Osteoblast (primary cell): ENCODE measurements at regions not wholly inside any gene's neighbourhood (a gene's known extent, or its start where the extent isn't known, plus 50 kb on each side); places are given as distances from the start of the nearest gene placed in this dataset.

ENCODE experiments used
- DNase-seq: peaks from one replicate; pipeline ENCODE4 v3.0.0; 2011; ENCODE audit warnings: low spot score, mixed read lengths; ENCODE audit not compliant: insufficient read length; ENCODE audit errors: missing footprints
- H2AFZ ChIP-seq: 2 replicates; pipeline ENCODE4 v1.6.0; 2011; ENCODE audit warnings: mild to moderate bottlenecking, low read length
- H3K27ac ChIP-seq: 2 replicates; pipeline ENCODE4 v1.5.1; 2011; ENCODE audit warnings: mild to moderate bottlenecking, low read depth, low read length, moderate library complexity
- H3K27me3 ChIP-seq: 2 replicates; pipeline ENCODE4 v1.6.0; 2012; ENCODE audit warnings: mild to moderate bottlenecking, control low read depth, inconsistent platforms, low read length, moderate library complexity; ENCODE audit not compliant: insufficient read depth
- H3K36me3 ChIP-seq: 2 replicates; pipeline ENCODE4 v1.5.1; 2011; ENCODE audit warnings: mild to moderate bottlenecking, low read length, control low read depth, moderate library complexity; ENCODE audit not compliant: insufficient read depth
- H3K4me1 ChIP-seq: 2 replicates; pipeline ENCODE4 v1.5.1; 2011; ENCODE audit warnings: mild to moderate bottlenecking, low read length, control low read depth, moderate library complexity; ENCODE audit not compliant: insufficient read depth
- H3K4me2 ChIP-seq: 2 replicates; pipeline ENCODE4 v1.6.0; 2011; ENCODE audit warnings: mild to moderate bottlenecking, low read length; ENCODE audit not compliant: insufficient read depth
- H3K4me3 ChIP-seq: fragments of 200-600 bp; sonication (generic); 3 replicates; pipeline ENCODE4 v1.5.1; 2012; ENCODE audit warnings: mild to moderate bottlenecking, low read length, inconsistent platforms; ENCODE audit not compliant: insufficient read depth
- H3K79me2 ChIP-seq: 2 replicates; pipeline ENCODE4 v1.6.0; 2012; ENCODE audit warnings: mild to moderate bottlenecking, low read length, control low read depth, inconsistent platforms; ENCODE audit not compliant: insufficient read depth
- H3K9me3 ChIP-seq: 2 replicates; pipeline ENCODE4 v1.5.1; 2011; ENCODE audit warnings: low read depth, low read length, control low read depth
- H4K20me1 ChIP-seq: 2 replicates; pipeline ENCODE4 v1.6.0; 2012; ENCODE audit warnings: mild to moderate bottlenecking, low read length, control low read depth; ENCODE audit not compliant: insufficient read depth
- TF ChIP-seq, protein P1 (sequence below): IDR thresholded peaks from 2 replicates; pipeline ENCODE4 v1.5.1; 2011; ENCODE audit warnings: mild to moderate bottlenecking, low read depth, low read length, moderate library complexity; ENCODE audit errors: extremely low read depth

DNA sequence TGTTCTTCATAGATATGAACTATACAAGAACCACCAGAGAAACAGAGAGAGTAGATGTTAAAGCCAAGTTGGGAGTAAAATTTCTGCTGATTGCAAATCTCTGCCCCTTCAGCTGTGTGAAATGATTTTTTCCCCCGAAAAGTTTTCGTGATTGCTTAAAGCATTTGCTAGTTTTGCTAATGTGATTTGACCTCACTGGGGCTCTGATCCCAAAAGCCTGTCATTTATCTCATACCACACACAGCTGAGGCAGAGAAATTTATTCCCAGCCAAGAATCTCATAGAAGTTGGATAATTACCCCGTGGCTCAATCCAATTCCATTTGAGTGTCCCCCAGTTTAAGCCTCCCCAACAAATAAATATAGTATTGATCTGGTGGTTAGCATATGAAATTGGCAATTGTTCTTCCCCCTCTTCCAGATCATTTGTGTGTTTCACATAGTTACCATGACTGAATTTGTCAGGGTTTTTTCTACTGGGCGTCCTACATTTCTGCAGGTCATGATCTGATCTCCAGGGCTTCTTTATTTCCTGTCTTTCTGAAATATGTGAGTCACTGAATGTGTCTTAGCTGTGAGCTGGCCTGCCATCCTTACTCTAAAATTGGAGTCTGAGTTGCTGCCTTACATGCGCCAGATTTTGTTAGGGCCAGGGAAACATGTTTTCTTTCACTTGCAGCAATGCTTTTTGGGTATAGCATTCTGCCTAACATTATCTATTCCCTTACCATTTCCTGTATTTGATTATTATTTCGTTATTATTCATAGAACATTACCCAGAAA is 167.5 kb upstream of the FRMPD4 start:
- H3K36me3 ChIP-seq = no peaks in the 10 kb centered on the region
- no peaks in the 10 kb centered on the region for H3K9me3 ChIP-seq
- H3K27me3 ChIP-seq = no peaks in the 10 kb centered on the region
- no peaks in the 10 kb centered on the region for H3K79me2 ChIP-seq
- peak; percentile 41 for DNase-seq
- no peak overlapping the region for H3K4me2 ChIP-seq
- H3K4me3 ChIP-seq = no peak overlapping the region
- no peaks in the 10 kb centered on the region for H4K20me1 ChIP-seq
- no peak overlapping the region for H3K27ac ChIP-seq
- no peak overlapping the region for H2AFZ ChIP-seq
- no peaks in the 10 kb centered on the region for H3K4me1 ChIP-seq
- TF ChIP-seq, protein P1, sequence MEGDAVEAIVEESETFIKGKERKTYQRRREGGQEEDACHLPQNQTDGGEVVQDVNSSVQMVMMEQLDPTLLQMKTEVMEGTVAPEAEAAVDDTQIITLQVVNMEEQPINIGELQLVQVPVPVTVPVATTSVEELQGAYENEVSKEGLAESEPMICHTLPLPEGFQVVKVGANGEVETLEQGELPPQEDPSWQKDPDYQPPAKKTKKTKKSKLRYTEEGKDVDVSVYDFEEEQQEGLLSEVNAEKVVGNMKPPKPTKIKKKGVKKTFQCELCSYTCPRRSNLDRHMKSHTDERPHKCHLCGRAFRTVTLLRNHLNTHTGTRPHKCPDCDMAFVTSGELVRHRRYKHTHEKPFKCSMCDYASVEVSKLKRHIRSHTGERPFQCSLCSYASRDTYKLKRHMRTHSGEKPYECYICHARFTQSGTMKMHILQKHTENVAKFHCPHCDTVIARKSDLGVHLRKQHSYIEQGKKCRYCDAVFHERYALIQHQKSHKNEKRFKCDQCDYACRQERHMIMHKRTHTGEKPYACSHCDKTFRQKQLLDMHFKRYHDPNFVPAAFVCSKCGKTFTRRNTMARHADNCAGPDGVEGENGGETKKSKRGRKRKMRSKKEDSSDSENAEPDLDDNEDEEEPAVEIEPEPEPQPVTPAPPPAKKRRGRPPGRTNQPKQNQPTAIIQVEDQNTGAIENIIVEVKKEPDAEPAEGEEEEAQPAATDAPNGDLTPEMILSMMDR = no peak

DNA sequence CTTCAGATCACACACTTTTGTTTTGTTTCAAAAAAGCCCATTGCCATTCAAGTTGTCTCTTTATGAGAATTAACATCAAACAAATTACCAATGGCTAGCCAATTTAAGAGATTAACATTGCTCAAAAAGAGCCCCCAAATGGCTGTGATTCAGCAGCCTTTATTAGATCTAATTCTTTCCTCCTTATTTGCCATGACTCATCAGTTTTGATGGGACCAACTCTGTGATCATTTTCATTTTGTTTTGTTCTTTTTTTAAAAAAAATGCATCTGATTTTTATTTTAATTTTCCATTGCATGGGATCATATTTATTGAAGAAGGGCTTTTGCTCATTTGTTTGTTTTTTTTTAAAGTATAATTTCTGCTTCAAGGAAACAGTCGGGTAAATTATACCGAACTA is 161.6 kb upstream of the FRMPD4 start:
- no peak overlapping the region for H3K4me3 ChIP-seq
- no peaks in the 10 kb centered on the region for H3K4me1 ChIP-seq
- TF ChIP-seq, protein P1 = no peak
- H3K79me2 ChIP-seq = no peaks in the 10 kb centered on the region
- H3K9me3 ChIP-seq = no peaks in the 10 kb centered on the region
- no peak overlapping the region for H2AFZ ChIP-seq
- no peak overlapping the region for H3K27ac ChIP-seq
- H3K36me3 ChIP-seq = no peaks in the 10 kb centered on the region
- no peaks in the 10 kb centered on the region for H3K27me3 ChIP-seq
- H3K4me2 ChIP-seq = no peak overlapping the region
- DNase-seq = no peak
- H4K20me1 ChIP-seq = no peaks in the 10 kb centered on the region

DNA sequence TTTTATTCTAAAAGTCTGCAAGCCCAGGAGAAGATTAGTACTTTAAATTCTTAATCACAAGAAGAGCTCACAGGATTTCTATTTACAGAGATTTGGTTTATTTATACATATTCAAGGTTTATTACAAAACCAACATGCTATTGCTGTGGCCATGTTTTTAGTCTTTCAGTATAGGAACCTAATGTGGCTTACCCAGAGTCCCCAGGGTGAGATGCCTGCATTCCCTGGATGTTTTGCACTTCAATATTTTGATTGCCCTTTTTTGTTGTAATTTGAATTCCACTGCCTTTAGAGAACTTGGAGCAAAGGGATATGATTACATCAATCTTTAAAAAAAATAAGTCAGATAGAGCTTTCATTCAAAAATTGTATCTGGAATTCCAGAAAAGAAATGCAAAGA is 146.0 kb upstream of the FRMPD4 start:
- H3K4me1 ChIP-seq = no peaks in the 10 kb centered on the region
- H3K79me2 ChIP-seq = no peaks in the 10 kb centered on the region
- TF ChIP-seq, protein P1 = no peak
- H3K36me3 ChIP-seq = no peaks in the 10 kb centered on the region
- H4K20me1 ChIP-seq = no peaks in the 10 kb centered on the region
- DNase-seq = no peak
- H3K27ac ChIP-seq = no peak overlapping the region
- H2AFZ ChIP-seq = no peak overlapping the region
- H3K27me3 ChIP-seq = no peaks in the 10 kb centered on the region
- no peaks in the 10 kb centered on the region for H3K9me3 ChIP-seq
- no peak overlapping the region for H3K4me3 ChIP-seq
- H3K4me2 ChIP-seq = no peak overlapping the region

DNA sequence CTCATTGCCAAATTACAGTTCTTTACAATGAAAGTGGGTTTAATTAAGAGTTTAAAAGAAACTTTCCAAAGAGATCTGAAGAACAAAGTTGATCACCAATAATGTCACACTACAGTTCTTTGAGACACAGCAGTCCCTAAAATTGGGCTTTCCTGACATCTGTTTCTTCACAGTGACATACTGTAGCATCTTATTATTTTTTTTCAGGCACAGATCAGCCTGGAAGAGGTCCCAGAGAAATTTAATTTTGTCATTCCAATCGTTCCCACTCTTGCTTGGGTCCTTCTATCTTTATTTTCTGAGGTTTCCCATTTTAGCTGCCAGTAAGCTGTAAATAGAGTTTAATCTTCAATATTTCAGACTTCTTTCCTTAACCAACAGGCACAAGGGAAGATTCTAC is 143.1 kb upstream of the FRMPD4 start:
- H2AFZ ChIP-seq = no peak overlapping the region
- no peak overlapping the region for H3K27ac ChIP-seq
- no peaks in the 10 kb centered on the region for H3K36me3 ChIP-seq
- H4K20me1 ChIP-seq = no peaks in the 10 kb centered on the region
- no peaks in the 10 kb centered on the region for H3K4me1 ChIP-seq
- no peaks in the 10 kb centered on the region for H3K9me3 ChIP-seq
- no peak for DNase-seq
- H3K4me2 ChIP-seq = no peak overlapping the region
- no peaks in the 10 kb centered on the region for H3K27me3 ChIP-seq
- TF ChIP-seq, protein P1 = no peak
- H3K4me3 ChIP-seq = no peak overlapping the region
- H3K79me2 ChIP-seq = no peaks in the 10 kb centered on the region
